ENCODE measurements at regions not wholly inside any gene's neighbourhood (a gene's known extent, or its start where the extent isn't known, plus 50 kb on each side); places are given as distances from the start of the nearest gene placed in this dataset.

GRCh38 chr20:51987812-51988211 is 185.5 kb upstream of the SALL4 start:
- no peak for TF ChIP-seq CTCF (IDR thresholded peaks at IDR 0.05)
- TF ChIP-seq POLR2A (IDR thresholded peaks at IDR 0.05), result no peak

All from transverse colon (tissue), 3 donors.